ENCODE measurements at regions not wholly inside any gene's neighbourhood (a gene's known extent, or its start where the extent isn't known, plus 50 kb on each side); places are given as distances from the start of the nearest gene placed in this dataset.

DNA sequence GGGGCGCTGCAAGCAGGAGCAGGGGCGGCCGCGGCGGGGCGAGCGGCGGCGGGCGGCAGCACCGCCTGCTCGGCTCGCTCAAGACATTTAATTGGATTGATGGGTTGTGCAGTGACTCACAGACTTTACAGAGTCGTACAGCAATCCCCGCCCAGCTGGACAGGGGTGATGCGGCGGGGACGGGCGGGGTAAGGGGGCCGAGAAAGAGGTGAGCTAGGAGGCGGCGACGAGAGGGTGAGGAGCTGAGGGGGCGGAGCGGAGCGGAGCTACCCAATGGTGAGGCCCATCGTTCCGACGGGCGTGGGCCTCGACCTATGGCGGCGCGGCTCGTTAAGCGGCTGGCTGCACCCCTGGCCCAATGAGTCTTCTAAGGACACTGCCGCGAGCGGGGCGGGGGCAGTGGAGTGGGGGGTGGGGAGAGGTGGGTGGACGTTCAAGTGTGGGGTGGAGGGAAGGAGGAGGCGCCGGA lies 97.1 kb upstream of the SERTAD2 start:
- H3K36me3 Mint-ChIP-seq = no peaks in the 10 kb centered on the region
- H3K36me3 ChIP-seq (ENCODE audit: control insufficient read depth in 2 of 2, extremely low read depth in 1 of 2, insufficient read depth in 1 of 2, low read length in 1 of 2) = no peaks in the 10 kb centered on the region
- H3K4me3 Mint-ChIP-seq = peak overlapping the region; percentile 87 to 97 (median 97)
- no peaks in the 10 kb centered on the region for H3K9me3 ChIP-seq
- H3K4me3 ChIP-seq (ENCODE audit: control insufficient read depth in 1 of 2, extremely low read depth in 1 of 2, low read length in 1 of 2) = peak overlapping the region; percentile 89 to 95
- no peaks in the 10 kb centered on the region for H3K27me3 ChIP-seq (replicated peaks in 1 of 2; ENCODE audit: control insufficient read depth in 2 of 2, extremely low read depth in 1 of 2, insufficient read depth in 2 of 2, low read length in 1 of 2)
- peaks cover 10% of the 10 kb centered on the region in 2 experiments for H3K4me1 ChIP-seq (ENCODE audit: control insufficient read depth in 1 of 2, extremely low read depth in 1 of 2, insufficient read depth in 2 of 2, low read length in 2 of 2)
- peak overlapping the region; percentile 95 for H3K27ac ChIP-seq (ENCODE audit: low read length)
- no peaks in the 10 kb centered on the region for H3K27me3 Mint-ChIP-seq
- POLR2A ChIA-PET = interaction anchor here (0.6 to 3.2 kb wide), 19 partner anchors 17 to 654 kb away, joined by 3 to 29 read pairs (median 6); partner anchors contain the start of genes SERTAD2 (in 2 of the 2) and RAB1A (in 1 of the 2)
- no peaks in the 10 kb centered on the region for H3K9me3 Mint-ChIP-seq
- ATAC-seq (replicated peaks in 1 of 4) (peak; percentile 85 to 87 (median 86)), DNase-seq (peak; percentile 92 to 99 (median 97))
- H3K27ac Mint-ChIP-seq = peak overlapping the region; percentile 93
- 0% methylated on average over 25 of the region's 43 CpGs for WGBS (ENCODE audit: insufficient coverage)
- peaks cover 27 to 29% (median 27%) of the 10 kb centered on the region in 3 donors for H3K4me1 Mint-ChIP-seq
- CTCF ChIA-PET = interaction anchor here (0.5 to 4.4 kb wide), 29 partner anchors 10 to 420 kb away, joined by 3 to 78 read pairs (median 5); partner anchors contain the start of genes AFTPH (in 1 of the 2) and SERTAD2 (in 1 of the 2)

DNA sequence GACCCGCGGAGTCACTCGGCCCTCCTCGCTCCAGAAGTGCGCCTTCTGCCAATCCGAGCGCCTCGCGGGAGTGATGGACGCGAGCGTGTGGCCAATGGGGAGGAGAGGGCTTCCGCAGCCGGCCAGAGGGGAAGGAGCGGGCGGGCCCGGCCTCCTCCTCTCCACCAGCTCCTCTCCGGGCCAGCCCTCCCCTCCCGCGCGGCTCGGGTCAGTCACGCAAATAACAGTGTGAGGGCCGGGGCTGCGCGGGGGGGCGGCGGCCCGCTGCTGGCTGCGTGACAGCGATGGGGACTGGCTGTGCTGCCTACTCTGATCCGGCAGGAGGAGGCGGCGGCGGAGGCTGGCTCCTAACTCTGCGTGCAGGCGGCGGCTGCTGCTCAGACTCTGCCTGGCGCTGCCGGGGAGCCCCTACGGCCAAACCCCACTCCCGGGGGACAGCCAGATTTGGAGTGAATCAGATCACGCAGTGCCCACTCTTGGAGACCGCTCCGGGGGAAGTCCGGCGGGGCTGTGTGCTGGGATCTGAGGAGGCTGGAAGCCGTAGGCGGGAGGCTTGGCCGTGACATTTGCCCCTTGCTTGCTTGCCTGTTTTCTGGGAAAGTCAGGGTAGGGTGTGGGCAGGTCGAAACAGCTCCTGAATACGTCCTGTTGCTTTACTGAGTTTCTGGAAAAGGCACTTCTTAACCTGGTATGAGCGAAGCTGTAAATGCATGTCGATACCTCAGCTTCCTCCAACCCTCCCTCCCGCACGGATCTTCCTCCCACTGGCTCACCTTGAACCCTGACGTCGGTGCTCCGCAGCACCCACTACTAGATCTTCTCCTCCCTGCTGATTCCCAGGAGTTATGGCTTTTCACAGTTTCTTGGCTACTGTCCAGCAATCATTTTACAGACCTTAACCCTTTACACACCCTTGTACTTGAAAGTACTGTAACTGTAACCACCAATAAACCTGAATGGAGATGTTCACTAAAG lies 97.9 kb upstream of the SERTAD2 start:
- peak overlapping the region; percentile 95 for H3K27ac ChIP-seq (ENCODE audit: low read length)
- H3K4me3 Mint-ChIP-seq = peak overlapping the region; percentile 87 to 97 (median 97)
- peak in 12 of 35 experiments; percentile 4 to 93 (median 14) for DNase-seq
- H3K36me3 ChIP-seq (ENCODE audit: control insufficient read depth in 2 of 2, extremely low read depth in 1 of 2, insufficient read depth in 1 of 2, low read length in 1 of 2) = no peaks in the 10 kb centered on the region
- peak; percentile 44 to 83 (median 48) for ATAC-seq (replicated peaks in 1 of 4)
- peak overlapping the region; percentile 89 to 99 for H3K4me3 ChIP-seq (ENCODE audit: control insufficient read depth in 1 of 2, extremely low read depth in 1 of 2, low read length in 1 of 2)
- ChIA-PET CTCF (interaction anchor here (0.5 to 4.4 kb wide), 27 partner anchors 10 to 421 kb away, joined by 3 to 78 read pairs (median 5); partner anchors contain the start of genes AFTPH (in 1 of the 2) and SERTAD2 (in 1 of the 2)), POLR2A (interaction anchor here (0.6 to 3.2 kb wide), 18 partner anchors 16 to 654 kb away, joined by 3 to 29 read pairs (median 6); partner anchors contain the start of genes SERTAD2 (in 2 of the 2) and RAB1A (in 1 of the 2))
- H3K9me3 Mint-ChIP-seq = no peaks in the 10 kb centered on the region
- no peaks in the 10 kb centered on the region for H3K27me3 ChIP-seq (replicated peaks in 1 of 2; ENCODE audit: control insufficient read depth in 2 of 2, extremely low read depth in 1 of 2, insufficient read depth in 2 of 2, low read length in 1 of 2)
- under 1% methylated on average over 44 of the region's 59 CpGs for WGBS (ENCODE audit: insufficient coverage)
- no peaks in the 10 kb centered on the region for H3K9me3 ChIP-seq
- H3K27me3 Mint-ChIP-seq = no peaks in the 10 kb centered on the region
- peak overlapping the region; percentile 93 for H3K27ac Mint-ChIP-seq
- H3K36me3 Mint-ChIP-seq = no peaks in the 10 kb centered on the region
- peaks cover 10% of the 10 kb centered on the region in 2 experiments for H3K4me1 ChIP-seq (ENCODE audit: control insufficient read depth in 1 of 2, extremely low read depth in 1 of 2, insufficient read depth in 2 of 2, low read length in 2 of 2)
- peaks cover 23 to 25% (median 25%) of the 10 kb centered on the region in 3 donors for H3K4me1 Mint-ChIP-seq

DNA sequence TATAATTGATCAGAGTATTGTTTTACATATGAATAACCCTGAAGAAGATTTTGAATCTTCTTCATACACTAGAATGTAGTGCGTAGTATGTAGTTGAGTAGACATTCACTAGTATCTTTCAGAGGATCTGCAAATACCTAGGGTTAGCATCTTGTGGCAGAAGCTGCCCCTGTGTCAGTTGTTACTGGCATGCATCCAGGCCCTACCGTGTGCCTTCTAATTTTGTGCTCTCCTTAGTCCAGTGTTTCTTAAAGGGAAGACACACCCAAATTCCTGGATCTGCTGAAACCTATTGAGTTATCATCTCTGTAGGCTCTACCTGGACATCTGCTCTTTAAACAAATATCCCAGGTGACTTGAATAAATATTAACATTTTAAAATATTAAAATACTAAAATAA lies 99.7 kb upstream of the SERTAD2 start:
- Histone ChIP-seq H3K36me3 (ENCODE audit: control insufficient read depth in 2 of 2, extremely low read depth in 1 of 2, insufficient read depth in 1 of 2, low read length in 1 of 2) (no peaks in the 10 kb centered on the region), H3K27me3 (replicated peaks in 1 of 2; ENCODE audit: control insufficient read depth in 2 of 2, extremely low read depth in 1 of 2, insufficient read depth in 2 of 2, low read length in 1 of 2) (no peaks in the 10 kb centered on the region), H3K4me1 (ENCODE audit: control insufficient read depth in 1 of 2, extremely low read depth in 1 of 2, insufficient read depth in 2 of 2, low read length in 2 of 2) (peaks cover 7 to 10% of the 10 kb centered on the region in 2 experiments), H3K9me3 (no peaks in the 10 kb centered on the region), H3K4me3 (ENCODE audit: control insufficient read depth in 1 of 2, extremely low read depth in 1 of 2, low read length in 1 of 2) (no peak overlapping the region), H3K27ac (ENCODE audit: low read length) (no peak overlapping the region)
- DNase-seq (no peak), ATAC-seq (replicated peaks in 1 of 4) (no peak)
- Mint-ChIP-seq H3K27me3 (no peaks in the 10 kb centered on the region), H3K4me1 (peaks cover 22 to 23% (median 22%) of the 10 kb centered on the region in 3 donors), H3K36me3 (no peaks in the 10 kb centered on the region), H3K4me3 (peak overlapping the region in 1 of 3 donors; percentile 37), H3K27ac (no peak overlapping the region), H3K9me3 (no peaks in the 10 kb centered on the region)
- 63% methylated on average over 1 of the region's 2 CpGs for WGBS (ENCODE audit: insufficient coverage)
- ChIA-PET POLR2A (no interaction called here), CTCF (interaction anchor here (0.6 to 4.4 kb wide), 4 partner anchors 10 to 226 kb away, joined by 3 to 78 read pairs (median 5); partner anchors contain the start of gene SERTAD2 (in 1 of the 2))

DNA sequence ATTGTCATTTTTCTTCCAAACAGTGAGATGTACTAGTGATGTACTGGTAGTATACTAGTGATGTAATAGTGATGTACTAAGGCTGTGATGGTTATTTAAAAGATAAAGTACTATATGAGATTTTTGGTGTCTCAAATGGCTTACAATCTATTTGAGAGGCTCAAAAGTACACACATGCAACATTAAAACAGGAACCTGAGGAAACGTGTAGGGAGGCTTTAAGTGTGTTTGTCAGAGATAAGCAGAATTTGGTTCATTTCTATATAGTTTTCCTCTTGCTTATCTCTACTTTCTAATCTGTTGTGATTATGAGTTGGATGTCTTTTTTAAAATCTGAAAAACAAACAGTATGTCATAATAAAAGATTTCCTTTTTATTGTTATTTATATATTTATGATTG lies 100.9 kb upstream of the SERTAD2 start:
- no peaks in the 10 kb centered on the region for H3K27me3 Mint-ChIP-seq
- peaks cover 11 to 12% (median 11%) of the 10 kb centered on the region in 3 donors for H3K4me1 Mint-ChIP-seq
- H3K27ac Mint-ChIP-seq = no peak overlapping the region
- no peak overlapping the region for H3K4me3 ChIP-seq (ENCODE audit: control insufficient read depth in 1 of 2, extremely low read depth in 1 of 2, low read length in 1 of 2)
- H3K4me1 ChIP-seq (ENCODE audit: control insufficient read depth in 1 of 2, extremely low read depth in 1 of 2, insufficient read depth in 2 of 2, low read length in 2 of 2) = peaks cover 4 to 7% of the 10 kb centered on the region in 2 experiments
- H3K36me3 ChIP-seq (ENCODE audit: control insufficient read depth in 2 of 2, extremely low read depth in 1 of 2, insufficient read depth in 1 of 2, low read length in 1 of 2) = no peaks in the 10 kb centered on the region
- no peak overlapping the region for H3K4me3 Mint-ChIP-seq
- no peaks in the 10 kb centered on the region for H3K36me3 Mint-ChIP-seq
- no peak overlapping the region for H3K27ac ChIP-seq (ENCODE audit: low read length)
- ChIA-PET CTCF (interaction anchor here in 1 of 2 donors (1.9 kb wide), 1 partner anchor 13 kb away, joined by 6 read pairs; no protein-coding TSS in a partner anchor), POLR2A (no interaction called here)
- no peaks in the 10 kb centered on the region for H3K9me3 ChIP-seq
- no peaks in the 10 kb centered on the region for H3K27me3 ChIP-seq (replicated peaks in 1 of 2; ENCODE audit: control insufficient read depth in 2 of 2, extremely low read depth in 1 of 2, insufficient read depth in 2 of 2, low read length in 1 of 2)
- DNase-seq = no peak
- no peak for ATAC-seq (replicated peaks in 1 of 4)
- WGBS (ENCODE audit: insufficient coverage) = no CpG with 5 or more reads among the region's 1 CpG
- H3K9me3 Mint-ChIP-seq = no peaks in the 10 kb centered on the region

DNA sequence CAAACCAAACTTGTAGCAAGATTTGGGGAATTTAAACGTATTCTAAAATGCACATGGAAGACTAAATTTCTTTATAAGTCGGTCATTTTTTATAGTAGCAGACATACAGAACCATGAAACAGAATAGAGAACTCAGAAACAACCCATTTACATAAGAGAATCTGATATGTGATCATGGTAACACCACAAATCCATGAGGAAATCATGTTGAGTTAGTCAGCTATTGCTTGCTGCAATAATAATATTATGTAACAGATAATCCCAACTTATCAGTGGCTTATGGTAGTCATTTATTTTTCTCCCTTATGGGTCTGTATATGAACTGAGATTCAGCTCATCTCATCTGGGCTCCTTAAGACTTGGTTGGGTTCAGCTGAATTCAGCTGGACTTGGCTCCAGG lies 103.4 kb upstream of the SERTAD2 start:
- Histone ChIP-seq H3K9me3 (no peaks in the 10 kb centered on the region), H3K36me3 (ENCODE audit: control insufficient read depth in 2 of 2, extremely low read depth in 1 of 2, insufficient read depth in 1 of 2, low read length in 1 of 2) (no peaks in the 10 kb centered on the region), H3K27ac (ENCODE audit: low read length) (no peak overlapping the region), H3K4me3 (ENCODE audit: control insufficient read depth in 1 of 2, extremely low read depth in 1 of 2, low read length in 1 of 2) (no peak overlapping the region), H3K27me3 (replicated peaks in 1 of 2; ENCODE audit: control insufficient read depth in 2 of 2, extremely low read depth in 1 of 2, insufficient read depth in 2 of 2, low read length in 1 of 2) (no peaks in the 10 kb centered on the region), H3K4me1 (ENCODE audit: control insufficient read depth in 1 of 2, extremely low read depth in 1 of 2, insufficient read depth in 2 of 2, low read length in 2 of 2) (peaks cover under 1 to 2% of the 10 kb centered on the region in 2 experiments)
- Mint-ChIP-seq H3K4me1 (peaks cover 2 to 4% (median 4%) of the 10 kb centered on the region in 3 donors), H3K27me3 (no peaks in the 10 kb centered on the region), H3K36me3 (no peaks in the 10 kb centered on the region), H3K4me3 (no peak overlapping the region), H3K9me3 (no peaks in the 10 kb centered on the region), H3K27ac (no peak overlapping the region)
- DNase-seq = no peak
- CTCF ChIA-PET = interaction anchor here in 1 of 2 donors (0.7 to 1.1 kb wide), 2 partner anchors 10 to 106 kb away, joined by 3 to 5 read pairs; no protein-coding TSS in a partner anchor
- POLR2A ChIA-PET = interaction anchor here in 1 of 2 donors (0.6 kb wide), 1 partner anchor 16 kb away, joined by 3 read pairs; no protein-coding TSS in a partner anchor
- WGBS (ENCODE audit: insufficient coverage) = no CpG with 5 or more reads among the region's 2 CpGs
- no peak for ATAC-seq (replicated peaks in 1 of 4)

DNA sequence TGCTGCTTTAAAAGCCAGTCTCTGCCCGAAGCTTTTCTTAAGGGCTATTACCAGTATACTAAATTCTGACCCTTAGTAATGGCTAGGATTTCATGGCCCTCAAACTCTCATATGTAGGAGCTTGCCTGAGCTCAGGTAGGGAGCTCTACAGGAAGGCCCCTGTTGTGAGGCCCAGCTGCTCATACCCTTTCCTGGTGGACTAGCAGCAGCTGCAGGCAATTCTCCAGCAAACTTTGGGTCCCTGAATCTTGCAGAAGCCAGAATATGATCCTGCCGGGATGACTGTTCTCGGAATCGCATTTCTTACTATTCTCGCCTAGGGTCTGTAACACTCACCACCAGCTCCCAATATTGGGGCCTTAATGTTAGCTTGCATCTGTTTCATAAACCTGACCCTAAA lies 106.4 kb upstream of the SERTAD2 start:
- no peaks in the 10 kb centered on the region for H3K27me3 Mint-ChIP-seq
- CTCF ChIA-PET = interaction anchor here in 1 of 2 donors (0.6 to 0.8 kb wide), 2 partner anchors 33 to 174 kb away, joined by 3 read pairs; no protein-coding TSS in a partner anchor

More for the DNA sequence above, 106.4 kb upstream of the SERTAD2 start:
- no peak overlapping the region for H3K27ac Mint-ChIP-seq
- H3K9me3 ChIP-seq = no peaks in the 10 kb centered on the region
- H3K4me3 ChIP-seq (ENCODE audit: control insufficient read depth in 1 of 2, extremely low read depth in 1 of 2, low read length in 1 of 2) = no peak overlapping the region
- 96% methylated on average over 4 of the region's 5 CpGs for WGBS (ENCODE audit: insufficient coverage)
- DNase-seq (no peak), ATAC-seq (replicated peaks in 1 of 4) (no peak)
- H3K27me3 ChIP-seq (replicated peaks in 1 of 2; ENCODE audit: control insufficient read depth in 2 of 2, extremely low read depth in 1 of 2, insufficient read depth in 2 of 2, low read length in 1 of 2) = no peaks in the 10 kb centered on the region
- no peaks in the 10 kb centered on the region for H3K9me3 Mint-ChIP-seq
- no peak overlapping the region for H3K27ac ChIP-seq (ENCODE audit: low read length)
- H3K4me1 ChIP-seq (ENCODE audit: control insufficient read depth in 1 of 2, extremely low read depth in 1 of 2, insufficient read depth in 2 of 2, low read length in 2 of 2) = no peaks in the 10 kb centered on the region
- H3K4me3 Mint-ChIP-seq = no peak overlapping the region
- POLR2A ChIA-PET = interaction anchor here in 1 of 2 donors (0.6 kb wide), 1 partner anchor 102 kb away, joined by 11 read pairs; no protein-coding TSS in a partner anchor
- H3K36me3 ChIP-seq (ENCODE audit: control insufficient read depth in 2 of 2, extremely low read depth in 1 of 2, insufficient read depth in 1 of 2, low read length in 1 of 2) = no peaks in the 10 kb centered on the region
- H3K4me1 Mint-ChIP-seq = no peaks in the 10 kb centered on the region
- no peaks in the 10 kb centered on the region for H3K36me3 Mint-ChIP-seq

All from T-cell (primary cell).